ENCODE measurements at regions not wholly inside any gene's neighbourhood (a gene's known extent, or its start where the extent isn't known, plus 50 kb on each side); places are given as distances from the start of the nearest gene placed in this dataset.

DNA sequence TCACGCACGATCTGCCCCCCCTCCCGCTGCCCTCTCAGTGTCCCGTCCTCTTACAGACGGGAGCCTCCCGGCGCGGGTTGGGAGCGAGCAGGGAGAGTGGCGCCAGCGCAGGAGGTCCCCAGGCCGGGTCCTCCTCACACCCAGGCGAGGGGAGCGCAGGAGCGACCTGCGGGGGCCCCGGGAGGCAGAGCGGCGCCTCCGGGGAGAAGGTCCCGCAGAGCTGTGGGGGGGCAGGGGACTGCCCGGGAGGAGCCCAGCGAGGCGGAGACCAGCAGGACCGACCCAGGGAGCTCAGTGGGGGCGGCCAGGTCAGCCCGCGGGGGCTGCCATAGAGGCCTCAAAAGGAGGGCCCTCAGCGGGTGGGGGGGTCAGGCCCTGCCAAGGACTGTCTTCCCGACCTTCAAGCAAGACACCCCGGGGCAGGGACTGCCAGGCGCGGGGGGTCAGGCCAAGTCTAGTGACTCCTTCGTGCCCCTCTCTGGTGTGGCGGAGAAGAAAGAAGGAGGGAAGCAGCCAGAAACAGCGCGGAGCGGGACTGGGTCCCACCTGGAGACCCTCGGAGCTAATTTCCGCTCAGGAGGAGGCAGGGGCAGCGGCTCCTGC is 123.3 kb upstream of the ERCC6L2 start:
- H3K27ac ChIP-seq = no peak overlapping the region
- H3K36me3 ChIP-seq = no peaks in the 10 kb centered on the region
- no peak overlapping the region for H3K4me3 ChIP-seq
- intact Hi-C loops (cut with DNase I) = no loop called here
- 30% methylated on average over 2 of the region's 41 CpGs for WGBS (ENCODE audit: insufficient coverage, low coverage, low lambda C conversion rate, missing lambda C conversion rate)
- H3K27me3 ChIP-seq = no peaks in the 10 kb centered on the region
- H3K9me3 ChIP-seq = no peaks in the 10 kb centered on the region
- DNase-seq (no peak), ATAC-seq (peak in 1 of 4 donors; percentile 39)
- peaks cover 0 to 7% (median 0%) of the 10 kb centered on the region in 4 donors for H3K4me1 ChIP-seq
- no peak for TF ChIP-seq POLR2A (IDR thresholded peaks at IDR 0.05)
- TF ChIP-seq, protein P1, sequence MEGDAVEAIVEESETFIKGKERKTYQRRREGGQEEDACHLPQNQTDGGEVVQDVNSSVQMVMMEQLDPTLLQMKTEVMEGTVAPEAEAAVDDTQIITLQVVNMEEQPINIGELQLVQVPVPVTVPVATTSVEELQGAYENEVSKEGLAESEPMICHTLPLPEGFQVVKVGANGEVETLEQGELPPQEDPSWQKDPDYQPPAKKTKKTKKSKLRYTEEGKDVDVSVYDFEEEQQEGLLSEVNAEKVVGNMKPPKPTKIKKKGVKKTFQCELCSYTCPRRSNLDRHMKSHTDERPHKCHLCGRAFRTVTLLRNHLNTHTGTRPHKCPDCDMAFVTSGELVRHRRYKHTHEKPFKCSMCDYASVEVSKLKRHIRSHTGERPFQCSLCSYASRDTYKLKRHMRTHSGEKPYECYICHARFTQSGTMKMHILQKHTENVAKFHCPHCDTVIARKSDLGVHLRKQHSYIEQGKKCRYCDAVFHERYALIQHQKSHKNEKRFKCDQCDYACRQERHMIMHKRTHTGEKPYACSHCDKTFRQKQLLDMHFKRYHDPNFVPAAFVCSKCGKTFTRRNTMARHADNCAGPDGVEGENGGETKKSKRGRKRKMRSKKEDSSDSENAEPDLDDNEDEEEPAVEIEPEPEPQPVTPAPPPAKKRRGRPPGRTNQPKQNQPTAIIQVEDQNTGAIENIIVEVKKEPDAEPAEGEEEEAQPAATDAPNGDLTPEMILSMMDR (IDR thresholded peaks at IDR 0.05) = no peak

DNA sequence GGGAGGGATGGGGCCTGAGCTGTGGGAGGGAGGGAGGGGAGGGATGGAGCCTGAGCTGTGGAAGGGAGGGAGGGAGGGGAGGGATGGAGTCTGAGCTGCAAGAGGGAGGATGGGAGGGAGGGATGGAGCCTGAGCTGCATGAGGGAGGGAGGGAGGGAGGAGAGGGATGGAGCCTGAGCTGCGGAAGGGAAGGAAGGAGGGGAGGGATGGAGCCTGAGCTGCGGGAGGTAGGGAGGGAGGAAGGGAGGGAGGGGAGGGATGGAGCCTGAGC is 124.0 kb upstream of the ERCC6L2 start:
- no peak overlapping the region for H3K4me3 ChIP-seq
- no peak for DNase-seq
- TF ChIP-seq, protein P1 (IDR thresholded peaks at IDR 0.05) = no peak
- TF ChIP-seq POLR2A (IDR thresholded peaks at IDR 0.05) = no peak
- H3K36me3 ChIP-seq = no peaks in the 10 kb centered on the region
- no peak for ATAC-seq
- intact Hi-C loops (cut with DNase I) = no loop called here
- H3K4me1 ChIP-seq = peaks cover 0 to 7% (median 0%) of the 10 kb centered on the region in 4 donors
- H3K9me3 ChIP-seq = no peaks in the 10 kb centered on the region
- H3K27ac ChIP-seq = no peak overlapping the region
- no peaks in the 10 kb centered on the region for H3K27me3 ChIP-seq
- 31% methylated on average over 2 of the region's 2 CpGs for WGBS (ENCODE audit: insufficient coverage, low coverage, low lambda C conversion rate, missing lambda C conversion rate)

DNA sequence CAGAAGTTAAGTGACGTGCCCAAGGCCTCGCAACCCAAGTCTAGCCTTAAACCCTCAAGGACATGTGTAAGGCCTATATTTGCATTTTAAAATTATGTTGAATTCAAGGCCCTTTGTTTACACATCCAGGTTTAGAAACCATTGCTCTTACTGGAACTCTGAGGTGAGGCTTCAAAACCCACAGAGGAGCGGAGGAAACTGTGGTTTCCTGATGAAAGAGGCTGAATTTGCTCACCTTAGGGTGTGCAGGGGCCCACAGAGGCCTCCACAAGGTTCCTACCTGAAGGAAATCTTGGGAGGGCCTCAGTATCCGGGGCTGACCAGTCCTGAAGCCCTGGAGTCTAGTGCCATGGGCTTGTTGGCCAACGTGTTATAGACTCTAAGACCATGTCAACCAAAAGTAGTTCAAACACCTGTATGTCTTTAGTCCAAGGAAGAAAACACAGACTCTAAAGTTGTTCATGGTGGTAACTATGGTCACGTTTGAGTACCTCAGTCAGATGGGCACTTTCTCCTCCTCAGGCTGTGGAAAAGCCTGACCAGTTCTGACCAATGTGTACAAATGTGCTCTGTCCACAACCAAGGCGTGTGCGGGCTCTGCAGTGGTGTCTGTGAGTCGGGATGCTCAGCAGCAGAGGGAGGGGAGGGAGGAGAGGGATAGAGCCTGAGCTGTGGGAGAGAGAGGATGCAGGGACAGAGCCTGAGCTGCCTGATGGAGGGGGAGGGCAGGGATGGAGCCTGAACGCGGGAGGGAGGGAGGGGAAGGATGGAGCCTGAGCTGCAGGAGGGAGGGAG is 124.6 kb upstream of the ERCC6L2 start:
- Histone ChIP-seq H3K9me3 (no peaks in the 10 kb centered on the region), H3K4me1 (peaks cover 0 to 7% (median 0%) of the 10 kb centered on the region in 4 donors), H3K36me3 (no peaks in the 10 kb centered on the region), H3K27ac (no peak overlapping the region), H3K4me3 (no peak overlapping the region), H3K27me3 (no peaks in the 10 kb centered on the region)
- DNase-seq = no peak
- no peak for ATAC-seq
- intact Hi-C loops (cut with DNase I) = no loop called here
- TF ChIP-seq POLR2A (IDR thresholded peaks at IDR 0.05) = no peak
- TF ChIP-seq, protein P1 (IDR thresholded peaks at IDR 0.05) = no peak
- 65% methylated on average over 10 of the region's 11 CpGs for WGBS (ENCODE audit: insufficient coverage, low coverage, low lambda C conversion rate, missing lambda C conversion rate)

DNA sequence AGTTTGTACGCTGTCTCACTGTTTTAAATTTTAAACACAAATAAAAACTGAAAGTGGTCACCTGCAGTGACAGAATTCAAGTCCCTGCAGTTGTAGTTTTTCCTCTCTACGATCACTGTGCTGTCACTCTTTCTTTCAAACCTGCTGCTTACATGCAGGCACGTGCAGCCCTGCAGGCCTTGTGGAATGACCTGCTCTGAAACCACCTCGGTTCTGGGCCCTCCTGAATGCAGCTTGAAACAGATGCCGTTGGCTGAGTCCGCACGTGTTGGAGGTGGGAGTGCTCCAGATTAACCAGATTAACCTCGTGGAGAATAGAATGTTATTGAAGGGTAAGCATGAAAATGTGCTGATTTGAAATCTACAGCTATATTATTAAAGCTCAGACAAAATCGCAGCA is 126.0 kb upstream of the ERCC6L2 start:
- DNase-seq (no peak), ATAC-seq (no peak)
- TF ChIP-seq POLR2A (IDR thresholded peaks at IDR 0.05) = no peak
- TF ChIP-seq, protein P1 (IDR thresholded peaks at IDR 0.05) = no peak
- H3K27me3 ChIP-seq = no peaks in the 10 kb centered on the region
- no peak overlapping the region for H3K4me3 ChIP-seq
- H3K4me1 ChIP-seq = peaks cover 0 to 7% (median 0%) of the 10 kb centered on the region in 4 donors
- intact Hi-C loops (cut with DNase I) = no loop called here
- H3K27ac ChIP-seq = no peak overlapping the region
- H3K36me3 ChIP-seq = no peaks in the 10 kb centered on the region
- WGBS (ENCODE audit: insufficient coverage, low coverage, low lambda C conversion rate, missing lambda C conversion rate) = 76% methylated on average over 9 of the region's 9 CpGs
- H3K9me3 ChIP-seq = no peaks in the 10 kb centered on the region

All from right lobe of liver (tissue), 6 donors.